ENCODE measurements at regions not wholly inside any gene's neighbourhood (a gene's known extent, or its start where the extent isn't known, plus 50 kb on each side); places are given as distances from the start of the nearest gene placed in this dataset.

DNA sequence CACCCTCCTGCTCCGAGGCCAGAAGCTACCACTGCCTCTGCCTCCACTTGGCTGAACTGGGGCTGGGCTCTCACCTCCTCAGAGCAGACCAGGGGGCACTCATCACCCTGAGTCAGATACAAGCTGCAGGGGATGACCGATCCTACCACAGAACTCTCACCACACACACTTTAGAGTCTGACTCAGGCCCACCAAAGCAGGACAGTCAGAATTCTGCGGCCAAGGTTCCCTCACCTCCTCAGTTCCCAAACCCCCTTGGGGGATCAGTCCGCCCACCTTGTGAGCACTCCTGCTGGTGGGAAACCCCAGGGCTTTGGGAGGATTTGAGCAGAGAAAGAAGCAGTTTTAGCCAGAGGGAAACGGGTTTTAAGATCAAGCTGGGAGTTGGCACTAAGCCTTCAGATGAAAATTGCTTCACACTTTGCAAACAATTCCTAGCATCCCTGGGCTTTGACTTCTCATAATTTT lies 587.8 kb upstream of the JAG1 start:
- Mint-ChIP-seq H3K27me3 (ENCODE audit: low read depth) (no peaks in the 10 kb centered on the region), H3K27ac (no peak overlapping the region), H3K4me3 (no peak overlapping the region), H3K36me3 (no peaks in the 10 kb centered on the region), H3K9me3 (peaks cover 13% of the 10 kb centered on the region), H3K4me1 (peaks cover 2% of the 10 kb centered on the region; the same call in 1 of the 2 replicates)
- POLR2A ChIA-PET = no interaction called here
- DNase-seq (ENCODE audit: low spot score) (no peak), ATAC-seq (no peak)
- TF ChIP-seq TEAD1 (CRISPR knock-in tag; IDR thresholded peaks at IDR 0.05) (no peak), NFE2L1 (CRISPR knock-in tag; IDR thresholded peaks at IDR 0.05) (no peak), ZNF219 (CRISPR knock-in tag; IDR thresholded peaks at IDR 0.05; ENCODE audit: borderline replicate concordance) (no peak), RORB (CRISPR knock-in tag; IDR thresholded peaks at IDR 0.05) (no peak), EMX1 (CRISPR knock-in tag; IDR thresholded peaks at IDR 0.05) (no peak), SOX15 (CRISPR knock-in tag; IDR thresholded peaks at IDR 0.05) (no peak)
- TF ChIP-seq, protein P1, sequence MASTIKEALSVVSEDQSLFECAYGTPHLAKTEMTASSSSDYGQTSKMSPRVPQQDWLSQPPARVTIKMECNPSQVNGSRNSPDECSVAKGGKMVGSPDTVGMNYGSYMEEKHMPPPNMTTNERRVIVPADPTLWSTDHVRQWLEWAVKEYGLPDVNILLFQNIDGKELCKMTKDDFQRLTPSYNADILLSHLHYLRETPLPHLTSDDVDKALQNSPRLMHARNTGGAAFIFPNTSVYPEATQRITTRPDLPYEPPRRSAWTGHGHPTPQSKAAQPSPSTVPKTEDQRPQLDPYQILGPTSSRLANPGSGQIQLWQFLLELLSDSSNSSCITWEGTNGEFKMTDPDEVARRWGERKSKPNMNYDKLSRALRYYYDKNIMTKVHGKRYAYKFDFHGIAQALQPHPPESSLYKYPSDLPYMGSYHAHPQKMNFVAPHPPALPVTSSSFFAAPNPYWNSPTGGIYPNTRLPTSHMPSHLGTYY (CRISPR knock-in tag; IDR thresholded peaks at IDR 0.05) = no peak
- TF ChIP-seq, protein P2, sequence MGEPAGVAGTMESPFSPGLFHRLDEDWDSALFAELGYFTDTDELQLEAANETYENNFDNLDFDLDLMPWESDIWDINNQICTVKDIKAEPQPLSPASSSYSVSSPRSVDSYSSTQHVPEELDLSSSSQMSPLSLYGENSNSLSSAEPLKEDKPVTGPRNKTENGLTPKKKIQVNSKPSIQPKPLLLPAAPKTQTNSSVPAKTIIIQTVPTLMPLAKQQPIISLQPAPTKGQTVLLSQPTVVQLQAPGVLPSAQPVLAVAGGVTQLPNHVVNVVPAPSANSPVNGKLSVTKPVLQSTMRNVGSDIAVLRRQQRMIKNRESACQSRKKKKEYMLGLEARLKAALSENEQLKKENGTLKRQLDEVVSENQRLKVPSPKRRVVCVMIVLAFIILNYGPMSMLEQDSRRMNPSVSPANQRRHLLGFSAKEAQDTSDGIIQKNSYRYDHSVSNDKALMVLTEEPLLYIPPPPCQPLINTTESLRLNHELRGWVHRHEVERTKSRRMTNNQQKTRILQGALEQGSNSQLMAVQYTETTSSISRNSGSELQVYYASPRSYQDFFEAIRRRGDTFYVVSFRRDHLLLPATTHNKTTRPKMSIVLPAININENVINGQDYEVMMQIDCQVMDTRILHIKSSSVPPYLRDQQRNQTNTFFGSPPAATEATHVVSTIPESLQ (CRISPR knock-in tag; IDR thresholded peaks at IDR 0.05) = no peak
- TF ChIP-seq, protein P3, sequence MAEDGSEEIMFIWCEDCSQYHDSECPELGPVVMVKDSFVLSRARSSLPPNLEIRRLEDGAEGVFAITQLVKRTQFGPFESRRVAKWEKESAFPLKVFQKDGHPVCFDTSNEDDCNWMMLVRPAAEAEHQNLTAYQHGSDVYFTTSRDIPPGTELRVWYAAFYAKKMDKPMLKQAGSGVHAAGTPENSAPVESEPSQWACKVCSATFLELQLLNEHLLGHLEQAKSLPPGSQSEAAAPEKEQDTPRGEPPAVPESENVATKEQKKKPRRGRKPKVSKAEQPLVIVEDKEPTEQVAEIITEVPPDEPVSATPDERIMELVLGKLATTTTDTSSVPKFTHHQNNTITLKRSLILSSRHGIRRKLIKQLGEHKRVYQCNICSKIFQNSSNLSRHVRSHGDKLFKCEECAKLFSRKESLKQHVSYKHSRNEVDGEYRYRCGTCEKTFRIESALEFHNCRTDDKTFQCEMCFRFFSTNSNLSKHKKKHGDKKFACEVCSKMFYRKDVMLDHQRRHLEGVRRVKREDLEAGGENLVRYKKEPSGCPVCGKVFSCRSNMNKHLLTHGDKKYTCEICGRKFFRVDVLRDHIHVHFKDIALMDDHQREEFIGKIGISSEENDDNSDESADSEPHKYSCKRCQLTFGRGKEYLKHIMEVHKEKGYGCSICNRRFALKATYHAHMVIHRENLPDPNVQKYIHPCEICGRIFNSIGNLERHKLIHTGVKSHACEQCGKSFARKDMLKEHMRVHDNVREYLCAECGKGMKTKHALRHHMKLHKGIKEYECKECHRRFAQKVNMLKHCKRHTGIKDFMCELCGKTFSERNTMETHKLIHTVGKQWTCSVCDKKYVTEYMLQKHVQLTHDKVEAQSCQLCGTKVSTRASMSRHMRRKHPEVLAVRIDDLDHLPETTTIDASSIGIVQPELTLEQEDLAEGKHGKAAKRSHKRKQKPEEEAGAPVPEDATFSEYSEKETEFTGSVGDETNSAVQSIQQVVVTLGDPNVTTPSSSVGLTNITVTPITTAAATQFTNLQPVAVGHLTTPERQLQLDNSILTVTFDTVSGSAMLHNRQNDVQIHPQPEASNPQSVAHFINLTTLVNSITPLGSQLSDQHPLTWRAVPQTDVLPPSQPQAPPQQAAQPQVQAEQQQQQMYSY (CRISPR knock-in tag; IDR thresholded peaks at IDR 0.05) = no peak
- CTCF ChIA-PET = no interaction called here

DNA sequence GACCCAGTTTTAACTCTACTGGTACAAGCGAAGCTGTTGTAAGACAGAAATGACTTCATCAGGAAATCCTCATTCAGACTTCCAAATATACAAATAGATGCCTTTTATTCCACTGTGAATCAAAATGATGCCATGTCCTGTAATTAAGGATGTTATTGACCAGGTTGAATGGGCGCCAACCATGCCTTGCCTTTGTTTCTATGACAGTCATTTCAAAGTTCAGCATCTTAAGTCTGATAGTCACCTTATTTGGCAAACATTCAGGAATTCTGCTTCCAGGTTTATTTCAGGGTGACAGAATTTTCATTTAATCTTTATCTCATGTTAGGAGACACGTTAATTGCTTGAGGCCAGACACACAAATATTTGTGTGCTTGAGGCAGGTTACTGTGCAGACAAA lies 592.8 kb upstream of the JAG1 start:
- H3K36me3 Mint-ChIP-seq = no peaks in the 10 kb centered on the region
- no peak overlapping the region for H3K27ac Mint-ChIP-seq
- no peak for ATAC-seq
- no peaks in the 10 kb centered on the region for H3K27me3 Mint-ChIP-seq (ENCODE audit: low read depth)
- no peaks in the 10 kb centered on the region for H3K9me3 Mint-ChIP-seq
- no peak overlapping the region for H3K4me3 Mint-ChIP-seq
- H3K4me1 Mint-ChIP-seq = peaks cover 32% of the 10 kb centered on the region
- POLR2A ChIA-PET = no interaction called here
- DNase-seq (ENCODE audit: low spot score) = no peak
- CTCF ChIA-PET = interaction anchor here (0.7 kb wide), 1 partner anchor 272 kb away, joined by 3 read pairs; no protein-coding TSS in a partner anchor
- TF ChIP-seq GABPB1 (CRISPR knock-in tag; IDR thresholded peaks at IDR 0.05) (no peak), SOX15 (CRISPR knock-in tag; IDR thresholded peaks at IDR 0.05) (no peak), ETV6 (CRISPR knock-in tag; IDR thresholded peaks at IDR 0.05) (no peak), JAZF1 (CRISPR knock-in tag; IDR thresholded peaks at IDR 0.05) (no peak), RORB (CRISPR knock-in tag; IDR thresholded peaks at IDR 0.05) (no peak), GTF2I (CRISPR knock-in tag; conservative IDR thresholded peaks at IDR 0.05) (no peak), MYBL2 (CRISPR knock-in tag; IDR thresholded peaks at IDR 0.05) (no peak), ZBTB21 (CRISPR knock-in tag; IDR thresholded peaks at IDR 0.05; ENCODE audit: borderline replicate concordance) (no peak), FOXJ3 (CRISPR knock-in tag; IDR thresholded peaks at IDR 0.05; ENCODE audit: borderline replicate concordance) (no peak), CREB1 (CRISPR knock-in tag; IDR thresholded peaks at IDR 0.05) (no peak)
- TF ChIP-seq, protein P4, sequence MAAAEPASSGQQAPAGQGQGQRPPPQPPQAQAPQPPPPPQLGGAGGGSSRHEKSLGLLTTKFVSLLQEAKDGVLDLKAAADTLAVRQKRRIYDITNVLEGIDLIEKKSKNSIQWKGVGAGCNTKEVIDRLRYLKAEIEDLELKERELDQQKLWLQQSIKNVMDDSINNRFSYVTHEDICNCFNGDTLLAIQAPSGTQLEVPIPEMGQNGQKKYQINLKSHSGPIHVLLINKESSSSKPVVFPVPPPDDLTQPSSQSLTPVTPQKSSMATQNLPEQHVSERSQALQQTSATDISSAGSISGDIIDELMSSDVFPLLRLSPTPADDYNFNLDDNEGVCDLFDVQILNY (CRISPR knock-in tag; IDR thresholded peaks at IDR 0.05) = no peak
- TF ChIP-seq, protein P5, sequence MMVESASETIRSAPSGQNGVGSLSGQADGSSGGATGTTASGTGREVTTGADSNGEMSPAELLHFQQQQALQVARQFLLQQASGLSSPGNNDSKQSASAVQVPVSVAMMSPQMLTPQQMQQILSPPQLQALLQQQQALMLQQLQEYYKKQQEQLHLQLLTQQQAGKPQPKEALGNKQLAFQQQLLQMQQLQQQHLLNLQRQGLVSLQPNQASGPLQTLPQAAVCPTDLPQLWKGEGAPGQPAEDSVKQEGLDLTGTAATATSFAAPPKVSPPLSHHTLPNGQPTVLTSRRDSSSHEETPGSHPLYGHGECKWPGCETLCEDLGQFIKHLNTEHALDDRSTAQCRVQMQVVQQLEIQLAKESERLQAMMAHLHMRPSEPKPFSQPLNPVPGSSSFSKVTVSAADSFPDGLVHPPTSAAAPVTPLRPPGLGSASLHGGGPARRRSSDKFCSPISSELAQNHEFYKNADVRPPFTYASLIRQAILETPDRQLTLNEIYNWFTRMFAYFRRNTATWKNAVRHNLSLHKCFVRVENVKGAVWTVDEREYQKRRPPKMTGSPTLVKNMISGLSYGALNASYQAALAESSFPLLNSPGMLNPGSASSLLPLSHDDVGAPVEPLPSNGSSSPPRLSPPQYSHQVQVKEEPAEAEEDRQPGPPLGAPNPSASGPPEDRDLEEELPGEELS (CRISPR knock-in tag; IDR thresholded peaks at IDR 0.05) = no peak
- TF ChIP-seq, protein P6, sequence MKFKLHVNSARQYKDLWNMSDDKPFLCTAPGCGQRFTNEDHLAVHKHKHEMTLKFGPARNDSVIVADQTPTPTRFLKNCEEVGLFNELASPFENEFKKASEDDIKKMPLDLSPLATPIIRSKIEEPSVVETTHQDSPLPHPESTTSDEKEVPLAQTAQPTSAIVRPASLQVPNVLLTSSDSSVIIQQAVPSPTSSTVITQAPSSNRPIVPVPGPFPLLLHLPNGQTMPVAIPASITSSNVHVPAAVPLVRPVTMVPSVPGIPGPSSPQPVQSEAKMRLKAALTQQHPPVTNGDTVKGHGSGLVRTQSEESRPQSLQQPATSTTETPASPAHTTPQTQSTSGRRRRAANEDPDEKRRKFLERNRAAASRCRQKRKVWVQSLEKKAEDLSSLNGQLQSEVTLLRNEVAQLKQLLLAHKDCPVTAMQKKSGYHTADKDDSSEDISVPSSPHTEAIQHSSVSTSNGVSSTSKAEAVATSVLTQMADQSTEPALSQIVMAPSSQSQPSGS (CRISPR knock-in tag; IDR thresholded peaks at IDR 0.05; ENCODE audit: borderline replicate concordance, low read depth) = no peak
